K562 (cell line): ENCODE measurements at regions not wholly inside any gene's neighbourhood (a gene's known extent, or its start where the extent isn't known, plus 50 kb on each side); places are given as distances from the start of the nearest gene placed in this dataset.

Experiments
- BMI1 ChIP-seq: fragments of 150-350 bp; IDR thresholded peaks from 2 replicates; pipeline ENCODE4 v1.6.1; 2014; ENCODE audit warnings: low read length
- CTBP1 ChIP-seq: fragments of 450-650 bp; IDR thresholded peaks from 2 replicates; pipeline ENCODE4 v1.6.1; 2016; ENCODE audit warnings: borderline replicate concordance
- FOXM1 ChIP-seq, 2 experiments: fragments of 450-650 bp in 1 of 2; sonication (generic) in 1 of 2; formaldehyde crosslinking in 1 of 2; IDR thresholded peaks; 2 replicates each; pipeline versions ENCODE4 v1.6.1 to v1.9.0; 2017 to 2022; ENCODE audit warnings: low read depth in 2 of 2, mild to moderate bottlenecking in 2 of 2, missing genetic modification reagents in 1 of 2, moderate library complexity in 1 of 2
- HNRNPLL ChIP-seq: fragments of 200-400 bp; formaldehyde crosslinking; IDR thresholded peaks from 2 replicates; pipeline ENCODE4 v1.6.1; 2017; ENCODE audit warnings: low read length, low read depth, mild to moderate bottlenecking; ENCODE audit not compliant: poor library complexity, severe bottlenecking
- MED1 ChIP-seq: sonication (generic); formaldehyde crosslinking; IDR thresholded peaks from 2 replicates; pipeline ENCODE4 v1.8.1; 2023; ENCODE audit warnings: missing genetic modification reagents, borderline replicate concordance
- MEF2A ChIP-seq: IDR thresholded peaks from 2 replicates; pipeline ENCODE4 v1.6.1; 2011; ENCODE audit warnings: low read depth, mild to moderate bottlenecking, low read length, moderate library complexity; ENCODE audit not compliant: control insufficient read depth
- NFYB ChIP-seq: IDR thresholded peaks from 2 replicates; pipeline ENCODE4 v1.6.1; 2011; ENCODE audit warnings: mild to moderate bottlenecking, moderate library complexity; ENCODE audit not compliant: insufficient read length; ENCODE audit errors: extremely low read depth
- SP2 ChIP-seq: IDR thresholded peaks from 2 replicates; pipeline ENCODE4 v1.6.1; 2011; ENCODE audit warnings: mild to moderate bottlenecking, low read depth, low read length, moderate library complexity; ENCODE audit not compliant: poor library complexity, severe bottlenecking; ENCODE audit errors: extremely low read depth
- TEAD2 ChIP-seq: fragments of 450-650 bp; IDR thresholded peaks from 2 replicates; pipeline ENCODE4 v1.6.1; 2016; ENCODE audit warnings: missing genetic modification characterization, control low read depth, missing compliant biosample characterization
- ZNF253 ChIP-seq: fragments of 250-450 bp; sonication (Bioruptor Pico); conservative IDR thresholded peaks from 2 replicates; pipeline ENCODE4 v1.6.1; 2021; ENCODE audit warnings: mild to moderate bottlenecking
- ZNF311 ChIP-seq: fragments of 250-450 bp; sonication (Bioruptor Pico); IDR thresholded peaks from 2 replicates; pipeline ENCODE4 v1.4.0; 2020; ENCODE audit warnings: mild to moderate bottlenecking, moderate library complexity
- ZNF408 ChIP-seq: fragments of 250-450 bp; sonication (Bioruptor Pico); IDR thresholded peaks from 2 replicates; pipeline ENCODE4 v1.4.0; 2020; ENCODE audit warnings: low read depth, mild to moderate bottlenecking, moderate library complexity
- TF ChIP-seq, protein P1 (sequence below): fragments of 250-450 bp; sonication (Bioruptor Pico); IDR thresholded peaks from 2 replicates; pipeline ENCODE4 v1.5.0; 2021; ENCODE audit warnings: mild to moderate bottlenecking, borderline replicate concordance
- TF ChIP-seq, protein P2 (sequence below): conservative IDR thresholded peaks from 2 replicates; pipeline ENCODE4 v1.6.1; 2011; ENCODE audit warnings: low read depth, mild to moderate bottlenecking, low read length; ENCODE audit not compliant: control insufficient read depth
- TF ChIP-seq, protein P3 (sequence below): IDR thresholded peaks from 2 replicates; pipeline ENCODE4 v1.6.1; 2011; ENCODE audit not compliant: insufficient read length; ENCODE audit errors: extremely low read depth
- TF ChIP-seq, protein P4 (sequence below): sonication (generic); formaldehyde crosslinking; IDR thresholded peaks from 2 replicates; pipeline ENCODE4 v1.9.0; 2022; ENCODE audit warnings: mild to moderate bottlenecking, missing genetic modification reagents
- TF ChIP-seq, protein P5 (sequence below): fragments of 450-650 bp; formaldehyde crosslinking; IDR thresholded peaks from 2 replicates; pipeline ENCODE4 v1.4.0; 2022; ENCODE audit warnings: missing genetic modification characterization
- TF ChIP-seq, protein P6 (sequence below), 3 experiments: fragments of 200-800 bp in 1 of 3; sonication (Bioruptor generic) in 1 of 3; sonication (generic) in 1 of 3; formaldehyde crosslinking in 1 of 3; IDR thresholded peaks; 2 replicates each; pipeline versions ENCODE4 v1.6.1 to v1.8.0; 2016 to 2022; ENCODE audit warnings: mild to moderate bottlenecking in 2 of 3, missing compliant biosample characterization in 2 of 3, missing genetic modification characterization in 2 of 3, missing genetic modification reagents in 1 of 3

DNA sequence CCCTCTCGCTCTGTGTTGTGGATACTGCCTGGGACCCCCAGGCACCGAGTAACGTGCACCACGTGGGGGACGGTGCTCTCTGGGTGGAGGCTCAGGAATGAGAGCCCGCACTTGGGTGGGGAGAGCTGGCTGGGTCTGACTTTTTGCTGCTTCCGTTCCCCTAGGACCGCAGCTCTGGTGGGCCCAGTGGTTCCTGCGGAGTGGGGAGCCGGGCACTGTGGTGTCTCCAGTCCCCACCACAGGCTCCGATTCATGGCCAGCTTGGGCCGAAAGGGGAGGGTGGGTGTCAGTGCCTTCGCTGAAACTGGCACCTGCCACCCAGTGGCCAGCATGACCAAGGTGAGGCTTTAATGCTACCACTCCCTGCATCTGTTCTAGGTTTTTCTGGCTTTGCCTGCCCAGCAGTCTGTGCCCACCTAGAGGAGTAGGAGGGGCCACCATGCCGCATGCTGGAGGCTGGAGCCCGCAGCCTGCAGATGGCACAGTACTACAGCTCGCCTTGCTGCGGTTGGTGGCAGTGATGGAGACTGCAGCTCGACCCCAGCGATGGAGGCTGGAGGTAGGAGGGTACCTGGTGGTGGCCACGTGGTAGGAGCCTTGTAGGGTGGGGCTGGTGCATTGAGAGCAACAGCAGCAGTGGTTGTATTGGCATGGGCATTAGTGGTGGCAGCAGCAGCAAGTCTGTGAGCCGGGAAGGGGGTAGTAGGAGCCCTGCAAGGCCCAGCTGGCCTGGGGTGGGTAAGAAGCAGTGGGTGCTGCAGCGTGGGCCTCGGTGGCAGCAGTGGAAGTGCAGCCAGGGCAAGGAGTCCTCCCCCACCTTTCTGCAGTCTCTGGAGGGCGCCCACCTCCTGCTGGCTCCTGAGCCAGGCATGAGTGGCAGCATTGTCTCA is 118.8 kb upstream of the VPREB1 start (continued):
- TF ChIP-seq, protein P1, sequence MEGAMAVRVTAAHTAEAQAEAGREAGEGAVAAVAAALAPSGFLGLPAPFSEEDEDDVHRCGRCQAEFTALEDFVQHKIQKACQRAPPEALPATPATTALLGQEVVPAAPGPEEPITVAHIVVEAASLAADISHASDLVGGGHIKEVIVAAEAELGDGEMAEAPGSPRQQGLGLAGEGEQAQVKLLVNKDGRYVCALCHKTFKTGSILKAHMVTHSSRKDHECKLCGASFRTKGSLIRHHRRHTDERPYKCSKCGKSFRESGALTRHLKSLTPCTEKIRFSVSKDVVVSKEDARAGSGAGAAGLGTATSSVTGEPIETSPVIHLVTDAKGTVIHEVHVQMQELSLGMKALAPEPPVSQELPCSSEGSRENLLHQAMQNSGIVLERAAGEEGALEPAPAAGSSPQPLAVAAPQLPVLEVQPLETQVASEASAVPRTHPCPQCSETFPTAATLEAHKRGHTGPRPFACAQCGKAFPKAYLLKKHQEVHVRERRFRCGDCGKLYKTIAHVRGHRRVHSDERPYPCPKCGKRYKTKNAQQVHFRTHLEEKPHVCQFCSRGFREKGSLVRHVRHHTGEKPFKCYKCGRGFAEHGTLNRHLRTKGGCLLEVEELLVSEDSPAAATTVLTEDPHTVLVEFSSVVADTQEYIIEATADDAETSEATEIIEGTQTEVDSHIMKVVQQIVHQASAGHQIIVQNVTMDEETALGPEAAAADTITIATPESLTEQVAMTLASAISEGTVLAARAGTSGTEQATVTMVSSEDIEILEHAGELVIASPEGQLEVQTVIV (CRISPR knock-in tag): no peak
- TF ChIP-seq ZNF408 (CRISPR knock-in tag) (peak; percentile 41; the same call in 1 of the 2 replicates), ZNF253 (no peak), MEF2A (no peak), BMI1 (no peak), TEAD2 (tag) (no peak), SP2 (no peak), HNRNPLL (no peak), ZNF311 (no peak), MED1 (CRISPR knock-in tag) (no peak), NFYB (no peak), CTBP1 (no peak), FOXM1 (IDR thresholded peaks at IDR 0.05; ENCODE audit: low read depth) (no peak), FOXM1 (CRISPR knock-in tag; IDR thresholded peaks at IDR 0.05; ENCODE audit: low read depth) (no peak)
- TF ChIP-seq, protein P2, sequence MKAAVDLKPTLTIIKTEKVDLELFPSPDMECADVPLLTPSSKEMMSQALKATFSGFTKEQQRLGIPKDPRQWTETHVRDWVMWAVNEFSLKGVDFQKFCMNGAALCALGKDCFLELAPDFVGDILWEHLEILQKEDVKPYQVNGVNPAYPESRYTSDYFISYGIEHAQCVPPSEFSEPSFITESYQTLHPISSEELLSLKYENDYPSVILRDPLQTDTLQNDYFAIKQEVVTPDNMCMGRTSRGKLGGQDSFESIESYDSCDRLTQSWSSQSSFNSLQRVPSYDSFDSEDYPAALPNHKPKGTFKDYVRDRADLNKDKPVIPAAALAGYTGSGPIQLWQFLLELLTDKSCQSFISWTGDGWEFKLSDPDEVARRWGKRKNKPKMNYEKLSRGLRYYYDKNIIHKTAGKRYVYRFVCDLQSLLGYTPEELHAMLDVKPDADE: no peak
- TF ChIP-seq, protein P3, sequence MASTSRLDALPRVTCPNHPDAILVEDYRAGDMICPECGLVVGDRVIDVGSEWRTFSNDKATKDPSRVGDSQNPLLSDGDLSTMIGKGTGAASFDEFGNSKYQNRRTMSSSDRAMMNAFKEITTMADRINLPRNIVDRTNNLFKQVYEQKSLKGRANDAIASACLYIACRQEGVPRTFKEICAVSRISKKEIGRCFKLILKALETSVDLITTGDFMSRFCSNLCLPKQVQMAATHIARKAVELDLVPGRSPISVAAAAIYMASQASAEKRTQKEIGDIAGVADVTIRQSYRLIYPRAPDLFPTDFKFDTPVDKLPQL: no peak
- TF ChIP-seq, protein P4, sequence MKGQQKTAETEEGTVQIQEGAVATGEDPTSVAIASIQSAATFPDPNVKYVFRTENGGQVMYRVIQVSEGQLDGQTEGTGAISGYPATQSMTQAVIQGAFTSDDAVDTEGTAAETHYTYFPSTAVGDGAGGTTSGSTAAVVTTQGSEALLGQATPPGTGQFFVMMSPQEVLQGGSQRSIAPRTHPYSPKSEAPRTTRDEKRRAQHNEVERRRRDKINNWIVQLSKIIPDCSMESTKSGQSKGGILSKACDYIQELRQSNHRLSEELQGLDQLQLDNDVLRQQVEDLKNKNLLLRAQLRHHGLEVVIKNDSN: peak; percentile 50
- TF ChIP-seq, protein P5, sequence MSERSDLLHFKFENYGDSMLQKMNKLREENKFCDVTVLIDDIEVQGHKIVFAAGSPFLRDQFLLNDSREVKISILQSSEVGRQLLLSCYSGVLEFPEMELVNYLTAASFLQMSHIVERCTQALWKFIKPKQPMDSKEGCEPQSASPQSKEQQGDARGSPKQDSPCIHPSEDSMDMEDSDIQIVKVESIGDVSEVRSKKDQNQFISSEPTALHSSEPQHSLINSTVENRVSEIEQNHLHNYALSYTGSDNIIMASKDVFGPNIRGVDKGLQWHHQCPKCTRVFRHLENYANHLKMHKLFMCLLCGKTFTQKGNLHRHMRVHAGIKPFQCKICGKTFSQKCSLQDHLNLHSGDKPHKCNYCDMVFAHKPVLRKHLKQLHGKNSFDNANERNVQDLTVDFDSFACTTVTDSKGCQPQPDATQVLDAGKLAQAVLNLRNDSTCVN (CRISPR knock-in tag): no peak
- TF ChIP-seq, protein P6, sequence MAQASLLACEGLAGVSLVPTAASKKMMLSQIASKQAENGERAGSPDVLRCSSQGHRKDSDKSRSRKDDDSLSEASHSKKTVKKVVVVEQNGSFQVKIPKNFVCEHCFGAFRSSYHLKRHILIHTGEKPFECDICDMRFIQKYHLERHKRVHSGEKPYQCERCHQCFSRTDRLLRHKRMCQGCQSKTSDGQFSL (CRISPR knock-in tag; IDR thresholded peaks at IDR 0.05): no peak
- TF ChIP-seq, protein P6 (tag; IDR thresholded peaks at IDR 0.05): no peak
